GM10248 (cell line): ENCODE measurements at regions not wholly inside any gene's neighbourhood (a gene's known extent, or its start where the extent isn't known, plus 50 kb on each side); places are given as distances from the start of the nearest gene placed in this dataset.

Source experiments
- CTCF ChIA-PET: fragments of 300-600 bp; sonication (Branson Sonifier 250); formaldehyde crosslinking; extraction: SDS; loops from one replicate; lab custom pipeline; 2021; ENCODE audit warnings: antibody characterized with exemption; lab: Yijun Ruan, JAX
- POLR2A ChIA-PET: fragments of 350-650 bp; sonication (Branson Sonifier 250); formaldehyde crosslinking; extraction: SDS; loops from one replicate; lab custom pipeline; 2020; ENCODE audit warnings: antibody characterized with exemption; lab: Yijun Ruan, JAX
- DNase-seq: peaks from one replicate; pipeline ENCODE4 v3.0.0; 2012; ENCODE audit errors: extremely low spot score
- TF ChIP-seq, protein P1 (sequence below): IDR thresholded peaks from 2 replicates; pipeline ENCODE4 v1.5.1; 2012; ENCODE audit warnings: mild to moderate bottlenecking, low read depth; ENCODE audit errors: extremely low read depth, missing control alignments, control extremely low read depth

DNA sequence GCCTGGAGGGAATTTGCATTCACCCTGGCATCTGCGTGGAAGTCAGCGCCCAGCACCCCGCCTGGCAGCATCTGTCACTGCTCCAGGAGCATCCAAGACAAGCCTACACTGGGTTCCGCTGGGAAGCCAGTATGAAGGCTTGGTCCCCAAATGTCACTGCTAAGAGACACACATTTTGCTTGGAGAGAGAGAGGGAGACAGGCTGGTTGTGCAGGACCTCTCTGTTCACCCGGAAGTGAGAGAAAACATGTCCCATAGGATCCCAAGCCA is 119.5 kb downstream of the SEC23IP start:
- ChIA-PET CTCF (interaction anchor here (1.6 kb wide), 1 partner anchor 11 kb away, joined by 6 read pairs; no protein-coding TSS in a partner anchor), POLR2A (no interaction called here)
- DNase-seq, result no peak
- TF ChIP-seq, protein P1, sequence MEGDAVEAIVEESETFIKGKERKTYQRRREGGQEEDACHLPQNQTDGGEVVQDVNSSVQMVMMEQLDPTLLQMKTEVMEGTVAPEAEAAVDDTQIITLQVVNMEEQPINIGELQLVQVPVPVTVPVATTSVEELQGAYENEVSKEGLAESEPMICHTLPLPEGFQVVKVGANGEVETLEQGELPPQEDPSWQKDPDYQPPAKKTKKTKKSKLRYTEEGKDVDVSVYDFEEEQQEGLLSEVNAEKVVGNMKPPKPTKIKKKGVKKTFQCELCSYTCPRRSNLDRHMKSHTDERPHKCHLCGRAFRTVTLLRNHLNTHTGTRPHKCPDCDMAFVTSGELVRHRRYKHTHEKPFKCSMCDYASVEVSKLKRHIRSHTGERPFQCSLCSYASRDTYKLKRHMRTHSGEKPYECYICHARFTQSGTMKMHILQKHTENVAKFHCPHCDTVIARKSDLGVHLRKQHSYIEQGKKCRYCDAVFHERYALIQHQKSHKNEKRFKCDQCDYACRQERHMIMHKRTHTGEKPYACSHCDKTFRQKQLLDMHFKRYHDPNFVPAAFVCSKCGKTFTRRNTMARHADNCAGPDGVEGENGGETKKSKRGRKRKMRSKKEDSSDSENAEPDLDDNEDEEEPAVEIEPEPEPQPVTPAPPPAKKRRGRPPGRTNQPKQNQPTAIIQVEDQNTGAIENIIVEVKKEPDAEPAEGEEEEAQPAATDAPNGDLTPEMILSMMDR, result no peak

- TF ChIP-seq, protein P1, result no peak
- ChIA-PET POLR2A (no interaction called here), CTCF (no interaction called here)
- no peak for DNase-seq
Measured at GRCh38 chr10:120012566-120012965, 120.0 kb downstream of the SEC23IP start.

DNA sequence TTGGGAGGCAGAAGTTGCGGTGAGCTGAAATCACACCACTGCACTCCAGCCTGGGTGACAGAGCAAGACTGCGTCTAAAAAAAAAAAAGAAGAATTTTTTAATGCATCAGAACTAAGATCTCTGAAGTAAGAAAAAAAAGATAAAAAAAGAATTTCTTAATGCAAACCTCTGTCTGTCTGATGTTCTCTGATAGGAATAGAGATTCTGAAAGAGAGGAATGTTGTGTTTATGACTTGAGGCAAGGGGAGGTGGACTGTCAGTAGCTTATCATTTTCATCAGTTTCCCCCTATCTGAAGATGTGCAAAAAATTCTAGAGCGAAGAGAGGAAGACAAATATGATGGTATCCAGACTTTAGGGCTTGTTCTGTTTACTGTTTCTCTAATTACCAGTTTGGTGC is 121.5 kb downstream of the SEC23IP start:
- TF ChIP-seq, protein P1, result no peak
- DNase-seq, result no peak
- CTCF ChIA-PET, result no interaction called here
- POLR2A ChIA-PET, result no interaction called here

DNA sequence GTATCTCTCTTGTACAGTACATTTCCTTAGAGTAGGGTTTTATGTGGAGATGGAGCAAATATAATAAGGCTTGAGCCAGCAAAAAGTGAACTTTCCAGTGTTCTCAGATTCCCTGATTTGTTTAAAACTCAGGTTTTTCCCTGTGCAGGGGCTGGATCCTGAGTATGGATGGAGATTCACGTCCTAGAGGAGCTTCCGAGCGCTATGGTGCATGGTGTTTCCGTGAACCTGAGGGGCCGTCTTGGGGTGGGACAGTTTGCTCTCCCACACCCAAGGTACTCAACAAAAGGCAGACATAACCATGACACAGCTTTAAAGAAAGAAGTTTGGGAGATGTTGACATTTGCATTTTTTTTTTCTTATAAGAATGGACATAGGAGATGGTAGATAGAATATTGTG is 122.5 kb downstream of the SEC23IP start:
- CTCF ChIA-PET, result no interaction called here
- TF ChIP-seq, protein P1, result no peak
- DNase-seq, result no peak
- POLR2A ChIA-PET, result no interaction called here

GRCh38 chr10:120016906-120017305 is 124.4 kb downstream of the SEC23IP start:
- no peak for DNase-seq
- ChIA-PET CTCF (no interaction called here), POLR2A (no interaction called here)
- TF ChIP-seq, protein P1, result no peak

DNA sequence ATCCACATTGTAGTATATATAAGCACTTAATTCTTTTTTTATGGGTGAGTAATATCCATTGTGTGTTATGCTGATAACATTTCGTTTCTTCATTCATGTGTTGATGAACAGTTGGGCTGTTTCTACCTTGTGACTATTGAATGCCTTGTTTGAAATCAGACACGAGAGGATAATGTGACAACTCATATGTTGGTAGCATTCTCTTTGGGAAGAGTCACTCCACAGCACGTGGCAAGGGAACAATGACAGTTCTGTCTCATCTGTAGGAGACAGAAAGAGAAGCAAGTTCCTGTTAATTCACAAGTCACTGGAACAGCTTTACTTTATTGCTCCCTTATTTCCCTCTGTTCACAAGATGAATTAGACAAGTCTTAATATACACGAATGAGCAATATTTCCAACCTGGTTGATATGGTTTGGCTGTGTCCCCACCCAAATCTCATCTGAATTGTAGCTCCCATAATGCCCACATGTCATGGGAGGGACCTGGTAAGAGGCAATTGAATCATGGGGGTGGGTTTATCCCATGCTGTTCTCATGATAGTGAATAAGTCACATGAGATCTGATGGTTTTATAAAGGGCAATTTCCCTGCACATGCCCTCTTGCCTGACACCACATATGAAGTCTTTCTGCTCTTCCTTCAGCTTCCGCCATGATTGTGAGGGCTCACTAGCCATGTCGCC is 125.3 kb downstream of the SEC23IP start:
- CTCF ChIA-PET, result no interaction called here
- TF ChIP-seq, protein P1, result no peak
- no peak for DNase-seq

DNA sequence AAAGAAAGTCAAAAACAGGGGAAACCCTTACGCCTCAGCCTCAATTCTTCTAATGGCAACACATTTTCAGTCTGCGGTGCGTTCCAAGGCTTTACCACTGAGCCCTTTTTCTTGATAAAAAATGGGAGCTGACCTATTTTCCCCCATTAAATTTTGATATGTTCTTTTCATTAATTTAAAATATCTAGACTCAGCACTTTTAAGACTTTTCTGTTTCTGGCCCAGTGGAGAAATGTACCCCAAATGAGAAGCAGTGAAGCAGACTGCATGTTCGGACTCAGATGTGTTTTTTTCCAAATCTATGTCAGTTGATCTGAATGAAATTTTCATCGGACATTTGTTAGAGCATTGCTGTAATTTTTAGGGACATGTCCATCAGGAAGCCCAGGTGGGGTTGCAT is 126.2 kb downstream of the SEC23IP start:
- TF ChIP-seq, protein P1, result no peak

More for the DNA sequence above, 125.3 kb downstream of the SEC23IP start:
- POLR2A ChIA-PET, result no interaction called here

More for the DNA sequence above, 126.2 kb downstream of the SEC23IP start:
- ChIA-PET CTCF (no interaction called here), POLR2A (no interaction called here)
- no peak for DNase-seq
